ENCODE measurements at regions not wholly inside any gene's neighbourhood (a gene's known extent, or its start where the extent isn't known, plus 50 kb on each side); places are given as distances from the start of the nearest gene placed in this dataset.
"Not testable (repeated sequence)": the region's sequence is repeated elsewhere in the genome, so short reads cannot be mapped to it uniquely, and the experiment has no call there.

DNA sequence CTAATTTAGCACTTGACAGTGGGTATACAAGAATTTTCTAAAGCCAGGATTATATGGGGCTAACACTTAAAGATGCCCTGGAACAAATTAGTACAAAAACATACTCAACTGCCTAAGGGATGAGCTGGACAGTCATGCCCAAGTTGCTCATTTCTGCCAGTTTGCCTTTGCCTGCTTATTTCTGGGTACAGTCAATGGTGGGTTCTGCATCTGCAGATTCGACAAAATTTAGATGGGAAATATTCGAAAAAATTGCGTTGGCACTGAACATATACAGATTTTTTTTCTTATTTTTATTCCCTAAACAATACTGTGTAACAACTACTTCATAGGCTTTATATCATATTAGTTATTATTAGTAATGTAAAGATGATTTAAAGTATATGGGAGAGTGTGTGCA is 591.9 kb downstream of the EPM2A start:
- no peak for DNase-seq

DNA sequence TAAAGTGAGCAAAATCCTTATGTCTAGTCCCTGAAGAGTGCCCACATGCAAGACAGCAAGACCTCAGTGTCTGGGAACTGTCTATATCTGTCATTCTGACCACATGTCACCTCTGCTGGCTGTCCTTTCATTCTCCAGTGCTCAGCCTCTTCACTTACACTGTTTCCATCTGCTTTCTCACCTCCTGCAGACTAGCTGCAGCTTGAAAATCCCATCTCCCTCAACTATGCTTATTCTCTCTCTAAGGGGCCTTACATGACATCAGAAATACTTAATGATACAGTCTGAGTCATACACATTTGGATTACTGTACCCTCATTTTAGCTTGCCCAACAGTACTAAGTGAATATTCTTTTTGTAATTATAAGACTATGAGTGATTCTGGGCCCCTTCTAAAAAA is 587.8 kb downstream of the EPM2A start:
- no peak for DNase-seq

DNA sequence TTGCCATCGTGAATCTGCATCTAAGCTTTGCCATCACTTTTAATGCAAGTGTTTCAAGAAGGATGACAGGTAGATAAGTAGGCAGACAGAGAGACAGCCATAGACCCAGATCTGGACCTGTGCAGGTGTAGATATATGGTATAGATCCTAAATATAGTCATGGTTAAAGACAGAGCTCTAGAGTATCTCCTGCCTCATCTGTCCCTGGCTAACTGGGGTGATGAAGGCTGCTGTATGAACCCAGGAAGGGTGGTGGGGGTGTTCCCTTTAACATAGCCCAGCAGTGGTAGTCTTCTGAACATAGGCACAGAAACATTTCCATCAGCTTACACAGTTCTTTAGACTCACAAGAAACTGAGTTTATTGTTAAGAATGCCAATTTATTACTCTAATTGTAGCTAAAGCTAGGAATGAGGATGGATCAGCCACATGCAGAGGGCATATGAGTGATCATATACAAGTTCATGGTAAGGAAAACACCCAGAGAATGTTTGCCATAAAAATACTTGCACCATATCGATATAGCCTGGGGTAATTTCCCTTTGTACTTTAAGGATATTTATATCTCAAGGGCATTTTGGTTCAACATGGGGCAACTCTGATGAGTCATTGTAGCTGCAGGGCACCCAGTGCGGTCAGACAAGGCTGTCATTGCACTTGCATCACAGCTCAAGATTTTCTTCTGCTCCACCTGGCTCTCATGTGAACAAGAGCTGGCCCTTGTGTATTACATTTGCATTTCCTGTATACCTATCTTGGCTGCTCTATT is 587.2 kb downstream of the EPM2A start:
- no peak for DNase-seq

DNA sequence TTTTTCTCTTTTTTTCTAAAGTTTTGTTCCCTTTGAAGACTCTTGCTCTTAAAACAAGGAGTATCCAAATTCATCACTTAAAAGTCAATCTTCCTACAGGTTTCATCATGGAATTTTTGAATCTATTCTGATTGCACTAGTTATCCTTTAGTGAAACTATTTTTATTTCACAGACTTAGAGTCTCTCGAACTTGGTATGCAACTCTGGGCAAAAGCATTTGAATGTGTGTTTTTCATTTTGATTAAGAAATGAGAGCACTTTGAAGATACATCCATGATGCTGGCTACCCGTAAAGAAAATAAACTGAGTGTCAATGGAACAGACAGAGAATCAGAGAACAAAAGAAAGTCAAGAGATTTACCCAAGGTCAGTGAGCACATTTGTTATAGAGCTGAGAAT is 586.5 kb downstream of the EPM2A start:
- DNase-seq: no peak

DNA sequence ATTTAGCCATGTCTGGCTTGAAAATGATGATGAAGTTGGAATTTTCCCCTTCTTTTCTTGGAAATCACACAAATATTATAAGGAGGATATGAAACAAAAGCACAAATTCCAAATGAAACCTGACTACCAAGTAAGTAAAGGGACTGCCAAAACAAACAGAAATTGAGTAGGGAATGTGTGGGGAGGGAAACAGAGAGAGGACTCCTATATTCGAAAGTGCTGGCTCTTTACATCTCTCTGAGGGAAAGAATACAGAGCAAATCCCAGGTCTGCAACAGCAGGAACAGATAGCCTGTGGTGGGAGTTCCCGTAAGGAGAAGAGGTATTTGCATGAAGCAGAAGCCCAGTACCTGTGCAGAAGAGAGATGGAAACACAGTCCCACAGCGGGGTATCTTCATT is 583.7 kb downstream of the EPM2A start:
- no peak for DNase-seq

DNA sequence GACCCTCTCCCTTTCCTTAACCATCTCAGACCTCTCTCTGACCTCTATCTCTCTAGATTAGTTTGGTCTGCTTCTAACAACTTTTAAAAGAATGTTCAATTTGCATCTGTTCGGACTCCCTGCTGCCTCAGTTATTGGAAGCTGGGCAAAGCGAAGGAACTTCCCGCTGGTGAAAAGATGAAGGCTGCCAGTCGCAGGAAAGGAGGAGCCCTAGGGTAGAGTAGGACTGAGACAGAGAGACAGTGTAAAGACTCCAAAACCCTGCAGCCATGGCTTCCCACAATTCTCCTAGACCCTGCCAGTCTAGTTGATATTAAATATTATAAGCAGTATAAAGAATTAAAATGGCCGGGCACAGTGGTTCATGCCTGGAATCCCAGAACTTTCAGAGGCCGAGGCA is 581.8 kb downstream of the EPM2A start:
- DNase-seq: no peak

DNA sequence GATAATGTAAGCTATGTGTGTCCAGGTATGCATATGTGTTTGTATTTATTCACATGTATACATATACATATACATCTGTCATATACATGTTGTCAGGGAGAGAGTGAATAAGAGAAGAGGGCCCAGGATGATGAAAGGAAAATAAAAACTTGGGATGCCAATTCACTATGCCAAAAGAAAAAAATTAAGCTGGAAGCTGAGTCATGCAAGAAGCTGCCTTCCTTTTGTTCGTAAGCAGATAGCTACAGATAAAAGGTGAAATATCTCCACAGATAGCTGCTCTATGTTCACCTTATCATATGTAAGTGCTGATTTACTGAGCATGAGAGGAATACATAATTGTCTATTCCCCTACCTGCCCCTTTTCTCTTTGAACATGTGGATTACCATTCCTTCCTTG is 579.9 kb downstream of the EPM2A start:
- no peak for DNase-seq

DNA sequence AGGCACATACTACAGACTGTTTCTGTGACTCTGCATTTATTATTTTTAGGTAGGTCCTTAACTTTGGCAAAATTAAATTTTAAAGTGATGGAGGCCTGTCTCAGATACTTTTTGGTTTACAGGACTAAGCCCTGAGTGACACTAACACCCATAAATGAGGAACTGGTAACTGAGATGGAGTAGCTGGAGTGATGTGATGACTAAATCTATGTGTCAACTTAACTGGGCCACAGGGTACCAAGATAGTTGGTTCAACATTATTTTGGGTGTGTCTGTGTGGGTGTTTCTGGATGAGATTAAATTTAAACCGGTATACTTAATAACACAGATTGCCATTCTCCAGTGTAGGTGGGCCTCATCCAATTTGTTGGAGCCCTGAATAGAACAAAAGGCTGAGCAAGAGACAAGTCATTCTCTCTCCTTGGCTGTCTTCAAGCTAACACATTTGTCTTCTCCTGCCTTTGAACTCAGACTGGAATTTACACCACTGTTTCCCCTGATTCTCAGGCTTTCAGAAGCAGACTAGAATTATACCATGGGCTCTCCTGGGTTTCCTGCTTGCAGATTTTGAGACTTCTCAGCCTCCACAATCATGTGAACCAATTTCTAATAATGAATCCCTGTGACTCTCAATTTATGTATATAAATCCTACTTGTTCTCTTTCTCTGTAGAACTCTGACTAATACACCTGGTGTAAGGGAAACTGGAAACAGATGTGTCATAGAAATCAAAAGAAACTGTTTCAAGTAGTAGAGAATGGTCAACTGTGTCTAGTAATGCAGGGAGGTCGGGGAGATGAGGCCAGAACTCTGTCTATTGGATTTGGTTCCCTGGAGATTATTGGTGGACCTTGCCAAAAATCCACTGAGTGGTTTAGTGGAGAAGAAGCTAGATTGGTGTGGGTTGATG is 579.2 kb downstream of the EPM2A start:
- DNase-seq: no peak

DNA sequence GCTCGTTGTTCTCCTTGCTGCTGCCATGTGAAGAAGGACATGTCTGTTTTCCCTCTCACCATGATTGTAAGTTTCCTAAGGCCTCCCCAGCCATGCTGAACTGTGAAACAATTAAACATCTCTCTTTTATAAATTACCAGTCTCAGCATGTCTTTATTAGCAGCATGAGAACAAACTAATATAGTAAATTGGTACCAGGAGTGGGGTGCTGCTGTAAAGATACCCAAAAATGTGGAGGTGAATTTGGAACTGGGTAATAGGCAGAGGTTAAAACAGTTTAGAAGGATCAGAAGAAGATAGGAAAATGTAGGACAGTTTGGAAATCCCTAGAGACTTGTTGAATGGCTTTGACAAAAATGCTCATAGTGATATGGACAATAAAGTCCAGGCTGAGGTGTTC is 576.7 kb downstream of the EPM2A start:
- DNase-seq: not testable (repeated sequence)

DNA sequence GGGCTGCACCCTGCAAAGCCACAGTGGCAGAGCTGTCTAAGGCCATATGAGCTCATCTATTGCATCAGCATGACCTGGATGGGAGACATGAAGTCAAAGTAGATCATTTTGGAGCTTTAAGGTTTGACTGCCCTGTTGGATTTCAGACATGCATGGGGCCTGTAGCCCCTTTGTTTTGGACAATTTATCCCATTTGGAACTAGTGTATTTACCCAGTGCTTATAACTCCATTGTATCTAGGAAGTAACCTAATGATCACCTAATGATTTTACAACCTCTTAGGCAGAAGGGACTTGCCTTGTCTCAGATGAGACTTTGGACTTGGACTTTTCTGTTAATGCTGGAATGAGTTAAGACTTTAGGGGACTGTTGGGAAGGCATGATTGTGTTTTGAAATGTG is 575.4 kb downstream of the EPM2A start:
- no peak for DNase-seq

DNA sequence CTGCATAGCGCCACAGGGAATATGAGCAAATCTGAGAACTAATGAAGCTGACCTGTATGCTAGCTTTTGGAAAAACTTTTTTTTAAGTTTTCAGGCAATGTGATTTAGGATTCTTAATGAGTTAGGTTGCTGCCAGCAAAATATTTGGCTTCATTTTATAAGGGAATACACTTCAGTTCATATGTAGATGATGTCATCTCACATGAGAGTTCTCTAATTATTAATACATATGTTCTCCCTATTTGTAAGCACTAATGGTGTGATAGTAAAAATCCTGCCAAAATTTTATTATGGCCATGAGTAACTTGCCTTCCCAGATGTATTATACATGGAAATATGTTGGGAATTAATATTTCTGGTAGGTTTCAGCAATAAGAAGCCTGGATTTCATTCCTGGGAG is 573.8 kb downstream of the EPM2A start:
- no peak for DNase-seq

DNA sequence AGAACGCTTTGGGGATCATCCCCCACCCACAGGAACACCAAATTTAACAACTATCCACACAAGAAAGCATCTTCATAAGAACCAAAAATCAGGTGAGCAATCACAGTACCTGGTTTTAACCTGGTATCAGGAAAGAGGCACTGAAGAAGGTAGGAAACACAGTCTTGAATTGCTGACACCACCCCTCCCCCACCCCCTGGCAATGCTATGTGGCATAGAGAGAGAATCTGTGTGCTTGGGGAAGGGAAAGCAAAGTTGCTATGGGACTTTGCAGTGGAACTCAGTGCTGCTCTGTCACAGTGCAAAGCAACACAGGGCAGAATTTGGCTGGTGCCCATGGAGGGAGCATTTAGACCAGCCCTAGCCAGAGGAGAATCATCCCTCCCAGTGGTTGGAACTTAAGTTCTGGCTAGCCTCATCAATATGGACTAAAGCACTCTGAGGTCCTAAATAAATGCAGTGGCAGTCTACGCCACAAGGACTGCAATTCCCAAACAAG is 565.5 kb downstream of the EPM2A start:
- DNase-seq: no peak

DNA sequence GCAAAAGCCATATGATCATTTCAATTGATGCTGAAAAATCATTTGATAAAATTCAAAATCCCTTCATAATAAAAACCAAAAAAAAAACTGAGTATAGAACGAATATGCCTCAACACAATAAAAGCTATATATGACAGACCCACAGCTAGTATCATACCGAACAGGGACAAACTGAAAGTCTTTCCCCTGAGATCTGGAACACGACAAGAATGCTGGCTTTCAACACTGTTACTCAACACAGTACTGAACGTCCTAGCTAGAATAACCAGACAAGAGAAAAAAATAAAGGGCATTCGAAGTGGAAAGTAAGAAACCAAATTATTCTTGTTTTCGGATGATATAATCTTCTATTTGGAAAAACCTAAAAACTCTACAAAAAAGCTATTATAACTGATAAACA is 559.9 kb downstream of the EPM2A start:
- DNase-seq: no peak

DNA sequence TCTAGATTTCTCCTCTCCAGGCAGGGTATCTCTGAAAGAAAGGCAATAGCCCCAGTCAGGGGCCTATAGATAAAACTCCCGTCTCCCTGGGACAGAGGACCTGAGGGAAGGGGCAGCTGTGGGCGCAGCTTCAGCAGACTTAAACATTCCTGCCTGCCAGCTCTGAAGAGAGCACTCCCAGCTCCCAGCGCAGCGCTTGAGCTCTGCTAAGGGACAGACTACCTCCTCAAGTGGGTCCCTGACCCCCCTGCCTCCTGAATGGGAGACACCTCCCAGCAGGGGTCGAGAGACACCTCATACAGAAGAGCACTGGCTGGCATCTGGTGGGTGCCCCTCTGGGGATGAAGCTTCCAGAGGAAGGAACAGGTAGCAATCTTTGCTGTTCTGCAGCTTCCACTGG is 556.9 kb downstream of the EPM2A start:
- no peak for DNase-seq

DNA sequence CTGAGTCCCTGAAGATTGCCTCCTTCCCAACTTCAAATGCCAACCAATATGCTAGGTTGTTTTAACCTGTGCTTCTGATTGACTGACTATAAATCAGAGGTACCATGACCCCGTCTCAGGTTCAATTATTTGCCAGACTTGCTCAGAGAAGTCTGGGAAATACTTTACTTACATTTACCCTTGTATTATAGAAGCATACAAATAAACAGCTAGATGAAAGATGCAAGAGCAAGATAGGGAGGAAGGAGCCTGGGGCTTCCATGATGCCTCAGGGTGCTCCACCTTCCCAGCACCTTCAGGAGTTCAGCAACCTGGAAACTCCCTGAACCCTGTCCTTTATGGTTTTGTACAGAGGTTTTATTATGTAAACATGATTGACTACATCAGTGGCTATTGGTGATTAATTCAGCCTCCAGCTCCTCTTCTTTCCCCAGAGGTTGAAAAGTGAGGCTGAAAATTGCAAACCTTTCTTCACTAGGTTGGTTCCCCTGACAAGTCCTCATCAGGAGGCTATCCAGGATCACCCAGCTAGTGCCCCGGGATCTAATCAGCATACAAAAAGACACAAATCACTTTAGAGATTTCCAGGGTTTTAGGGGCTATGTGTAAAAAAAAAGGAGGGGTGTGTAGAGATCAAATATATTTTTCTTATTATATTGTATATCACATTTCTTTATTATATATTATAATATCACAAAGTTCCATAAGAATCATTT is 547.7 kb downstream of the EPM2A start:
- no peak for DNase-seq

DNA sequence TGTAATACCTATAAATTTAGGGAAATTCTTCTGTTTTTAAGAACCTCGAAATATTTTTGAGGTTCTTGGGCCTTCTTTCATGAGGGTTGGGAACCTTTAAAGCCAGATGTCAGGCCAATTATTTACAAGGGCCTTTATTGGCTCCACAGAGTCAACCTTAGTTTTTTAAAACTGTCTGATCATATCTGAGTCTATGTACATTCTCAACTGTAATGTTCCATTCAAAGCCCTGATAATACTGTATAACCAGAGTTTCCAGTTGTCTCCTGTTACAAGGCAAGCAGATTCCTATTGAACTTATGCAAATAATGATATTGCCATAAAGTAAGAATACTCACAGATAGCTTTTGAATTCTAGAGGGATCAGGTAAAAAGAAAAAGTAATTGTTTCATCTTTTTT is 545.5 kb downstream of the EPM2A start:
- peak; percentile 57 to 70 for DNase-seq

DNA sequence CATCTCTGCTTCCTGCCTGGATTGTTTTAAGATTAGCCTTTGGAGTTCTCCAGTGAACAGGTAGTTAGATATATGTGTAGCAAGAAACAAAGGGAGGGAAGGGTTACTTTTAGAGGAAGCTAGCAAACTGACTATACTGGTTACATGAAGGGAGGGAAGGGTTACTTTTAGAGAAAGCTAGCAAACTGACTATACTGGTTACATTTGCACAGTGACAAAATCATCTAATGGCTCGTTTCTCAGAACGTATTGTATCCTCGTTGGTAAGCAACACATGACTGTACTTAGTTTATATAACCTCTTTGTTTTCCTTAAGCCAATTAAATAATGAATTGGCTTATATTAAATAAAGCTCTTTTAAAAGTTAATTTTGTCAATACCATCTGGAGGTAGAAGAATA is 540.9 kb downstream of the EPM2A start:
- DNase-seq: no peak

DNA sequence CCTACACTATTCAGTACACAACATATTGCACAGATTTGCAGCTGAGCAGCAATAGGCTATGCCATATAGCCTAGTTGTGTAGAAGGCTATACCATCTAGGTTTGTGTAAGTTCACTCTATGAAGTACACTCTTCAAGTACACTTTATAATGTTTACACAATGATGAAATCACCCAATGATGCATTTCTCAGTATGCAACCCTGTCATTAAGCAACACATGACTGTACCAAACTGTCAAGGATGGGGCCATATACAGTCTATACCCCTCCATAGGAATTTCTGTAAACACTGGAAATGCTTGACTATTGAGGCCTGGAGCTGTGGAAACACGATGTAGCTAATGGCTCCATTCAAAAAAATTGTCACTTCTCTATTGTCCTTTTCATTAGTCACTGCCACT is 535.4 kb downstream of the EPM2A start:
- no peak for DNase-seq

DNA sequence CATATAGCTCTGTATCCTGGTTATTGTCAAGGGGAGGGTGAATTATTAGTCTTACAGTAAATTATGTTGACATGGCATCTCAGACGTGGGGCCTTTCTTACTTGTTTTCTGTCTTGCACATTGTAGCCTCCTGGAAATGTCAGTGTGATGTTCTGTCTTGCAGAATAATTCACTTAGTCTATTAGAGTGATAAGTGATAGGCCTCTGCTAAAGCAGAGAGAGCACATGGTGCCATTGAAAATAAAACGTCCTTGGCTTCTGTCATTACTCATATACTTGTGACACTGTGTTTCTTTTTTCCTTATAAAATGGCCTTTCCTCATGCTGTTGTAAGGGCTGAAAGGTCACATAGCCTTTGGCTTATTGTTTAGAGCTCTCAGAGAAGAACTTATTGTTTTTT is 531.0 kb downstream of the EPM2A start:
- DNase-seq: no peak

DNA sequence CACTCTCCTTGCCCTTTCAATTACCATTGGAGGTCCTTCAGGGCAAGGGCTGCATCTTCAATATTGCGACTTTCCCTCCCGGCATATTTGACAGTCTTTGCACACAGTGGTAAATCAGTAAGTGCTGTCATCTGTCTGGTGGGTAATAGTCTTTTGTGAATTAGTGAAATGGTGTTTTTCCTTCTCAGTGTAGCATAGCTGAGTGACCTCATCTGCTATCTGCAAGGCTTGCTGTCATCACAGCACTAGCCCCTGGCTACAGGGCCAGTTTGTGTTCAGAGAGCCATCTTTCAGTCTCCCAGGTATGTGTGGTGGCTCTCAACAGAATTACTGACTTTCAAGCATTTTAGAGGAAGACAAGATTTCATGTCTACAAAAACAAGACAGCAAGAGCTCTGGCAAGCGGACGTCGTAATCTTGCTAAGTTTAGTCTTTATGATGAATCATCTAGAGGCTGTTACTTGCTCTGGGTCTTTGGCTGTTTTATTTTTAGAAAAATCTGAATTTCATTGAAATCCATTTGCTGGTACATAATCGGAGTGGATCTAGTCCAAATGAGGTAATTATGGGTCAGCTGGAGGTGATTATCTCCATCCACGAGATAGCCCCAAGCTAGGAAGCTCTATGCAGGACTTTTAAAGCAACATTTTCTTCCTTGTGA is 528.9 kb downstream of the EPM2A start:
- no peak for DNase-seq

DNA sequence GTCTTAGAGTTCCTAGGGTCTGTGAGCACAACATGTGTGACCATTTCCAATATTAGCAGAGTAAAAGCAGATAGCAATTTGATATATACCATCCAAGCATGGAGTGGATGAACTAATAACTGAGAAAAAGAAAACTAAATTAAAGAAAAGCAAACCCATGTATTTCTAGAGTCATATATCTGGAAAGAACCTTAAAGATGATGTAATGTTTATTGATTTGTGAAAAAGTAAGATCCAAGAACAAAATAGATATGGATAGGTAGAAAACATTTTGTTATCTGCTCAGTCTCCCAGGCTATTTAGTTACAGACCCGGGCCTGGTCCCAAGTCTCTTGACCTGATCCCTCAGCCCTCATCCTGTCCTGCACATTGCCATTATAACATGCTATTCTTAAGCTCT is 526.8 kb downstream of the EPM2A start:
- no peak for DNase-seq

DNA sequence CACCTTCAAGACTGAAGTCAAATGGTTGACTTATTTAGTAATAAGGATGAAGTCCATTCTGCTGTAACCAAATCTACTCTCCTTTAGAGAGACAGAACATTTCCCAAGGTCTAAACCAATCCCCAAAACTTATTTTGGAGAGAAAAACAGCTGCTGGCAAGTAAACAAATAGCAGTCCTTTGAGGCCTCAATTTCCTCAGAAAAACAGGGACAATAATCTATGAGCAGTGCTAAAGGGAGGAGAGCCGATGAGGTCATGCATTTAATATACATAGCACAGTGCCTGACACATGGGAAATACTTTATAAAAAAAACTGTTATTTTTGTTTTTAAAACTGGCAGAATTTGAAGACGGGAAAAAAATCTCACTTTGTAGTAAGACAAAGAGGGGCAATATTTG is 526.0 kb downstream of the EPM2A start:
- DNase-seq: no peak

DNA sequence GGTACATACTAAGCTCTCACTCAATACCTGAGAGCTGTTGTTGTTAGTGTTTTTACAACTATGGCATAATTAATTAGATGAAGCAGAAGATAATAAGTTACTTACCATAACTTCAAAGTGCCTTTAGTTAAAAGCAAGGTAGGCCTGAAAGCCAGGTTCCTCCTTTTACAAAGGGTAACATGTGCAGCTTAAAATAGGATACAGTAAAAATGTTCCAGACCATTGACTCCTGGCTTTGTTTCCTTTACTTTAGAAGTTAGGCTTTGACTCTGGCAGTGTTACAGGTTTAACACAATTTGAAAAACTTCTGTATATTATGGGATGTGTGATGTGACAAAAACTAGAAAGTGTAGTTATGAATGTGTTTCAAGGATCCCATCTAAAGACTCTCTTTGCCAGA is 522.5 kb downstream of the EPM2A start:
- no peak for DNase-seq

All from NCI-H1930 (cell line).